OCI-LY7 (cell line): ENCODE measurements at regions not wholly inside any gene's neighbourhood (a gene's known extent, or its start where the extent isn't known, plus 50 kb on each side); places are given as distances from the start of the nearest gene placed in this dataset.

ENCODE experiments used
- BruUV-seq: library from RNA; stranded (reverse); fragments of 400-500 nt; replicated peaks from 2 replicates; lab custom pipeline; 2021; lab: Mats Ljungman, UMichigan
- CTCF ChIA-PET: fragments of 300-600 bp; sonication (Branson Sonifier 250); formaldehyde crosslinking; loops from one replicate; lab custom pipeline; 2022; ENCODE audit warnings: antibody characterized with exemption; ENCODE audit not compliant: unreplicated experiment; lab: Charles Lee
- POLR2A ChIA-PET: fragments of 300-600 bp; sonication (Branson Sonifier 250); formaldehyde crosslinking; loops from one replicate; lab custom pipeline; 2022; ENCODE audit warnings: antibody characterized with exemption; lab: Charles Lee
- DNase-seq: peaks from one replicate; pipeline ENCODE4 v3.0.0-alpha.2; 2015; ENCODE audit warnings: low spot score
- H2AFZ ChIP-seq: fragments of 200-600 bp; sonication (generic), shearing (Covaris generic); 2 replicates; pipeline ENCODE4 v1.6.1; 2014; ENCODE audit warnings: mild to moderate bottlenecking, antibody characterized with exemption, low read length, moderate library complexity
- H3K27ac ChIP-seq: fragments of 200-600 bp; sonication (generic); 2 replicates; pipeline ENCODE4 v1.5.1; 2014; ENCODE audit warnings: mixed run types, low read depth, mild to moderate bottlenecking, moderate library complexity, low read length, inconsistent platforms; ENCODE audit not compliant: poor library complexity, severe bottlenecking
- H3K36me3 ChIP-seq: fragments of 200-600 bp; sonication (generic); 2 replicates; pipeline ENCODE4 v1.6.1; 2014; ENCODE audit warnings: mild to moderate bottlenecking, antibody characterized with exemption, low read length, moderate library complexity, mixed read lengths; ENCODE audit not compliant: insufficient read depth
- H3K4me1 ChIP-seq: fragments of 200-600 bp; sonication (generic); 2 replicates; pipeline ENCODE4 v1.5.1; 2014; ENCODE audit warnings: mild to moderate bottlenecking, low read length; ENCODE audit not compliant: insufficient read depth, poor library complexity, severe bottlenecking
- H3K4me2 ChIP-seq: fragments of 200-600 bp; sonication (generic); 2 replicates; pipeline ENCODE4 v1.6.1; 2014; ENCODE audit warnings: mild to moderate bottlenecking, low read length
- H3K4me3 ChIP-seq: fragments of 200-600 bp; sonication (generic); 2 replicates; pipeline ENCODE4 v1.5.1; 2014; ENCODE audit warnings: mild to moderate bottlenecking, low read depth, low read length; ENCODE audit not compliant: poor library complexity, severe bottlenecking
- H3K79me2 ChIP-seq: fragments of 200-600 bp; sonication (generic); 2 replicates; pipeline ENCODE4 v1.6.1; 2016; ENCODE audit warnings: low read depth, mild to moderate bottlenecking, low read length, moderate library complexity, mixed read lengths; ENCODE audit not compliant: insufficient read depth
- H3K9me2 ChIP-seq: fragments of 200-600 bp; sonication (generic); 2 replicates; pipeline ENCODE4 v1.6.1; 2016; ENCODE audit warnings: mild to moderate bottlenecking, low read length, mixed read lengths; ENCODE audit not compliant: insufficient read depth
- H3K9me3 ChIP-seq: fragments of 200-600 bp; sonication (generic); 2 replicates; pipeline ENCODE4 v1.6.1; 2014; ENCODE audit warnings: mild to moderate bottlenecking, mixed run types, low read length, mixed read lengths
- H4K20me1 ChIP-seq: fragments of 200-600 bp; sonication (generic); 2 replicates; pipeline ENCODE4 v1.6.1; 2014; ENCODE audit warnings: mild to moderate bottlenecking, antibody characterized with exemption, low read length, moderate library complexity, mixed read lengths; ENCODE audit not compliant: insufficient read depth
- CTCF ChIP-seq: fragments of 200-600 bp; sonication (generic); conservative IDR thresholded peaks from 2 replicates; pipeline ENCODE4 v1.5.1; 2014; ENCODE audit warnings: mild to moderate bottlenecking, antibody characterized with exemption, low read length, moderate library complexity, mixed read lengths
- EZH2phosphoT487 ChIP-seq: fragments of 200-600 bp; sonication (generic); IDR thresholded peaks from 2 replicates; pipeline ENCODE4 v1.6.1; 2018; ENCODE audit warnings: low read depth, borderline replicate concordance, mild to moderate bottlenecking, mixed run types, antibody characterized with exemption, low read length, moderate library complexity, mixed read lengths
- intact Hi-C: fragments of 100-400 bp; cut with micrococcal nuclease; formaldehyde crosslinking; loops from one replicate; pipeline ENCODE4 v1.10.0; 2022; ENCODE audit not compliant: unreplicated experiment

GRCh38 chr17:77542011-77542410 lies 401.2 kb downstream of the SEC14L1 start:
- no TSS peak for BruUV-seq
- ChIA-PET POLR2A (interaction anchor here (0.7 kb wide), 1 partner anchor 181 kb away, joined by 3 read pairs; no protein-coding TSS in a partner anchor), CTCF (no interaction called here)
- H4K20me1 ChIP-seq: no peaks in the 10 kb centered on the region
- H3K4me2 ChIP-seq: no peak overlapping the region
- intact Hi-C loops: loop anchor here (1.0 to 10.0 kb wide), 3 partner anchors 203 to 471 kb away; no protein-coding TSS in a partner anchor
- no peaks in the 10 kb centered on the region for H3K36me3 ChIP-seq
- H3K4me1 ChIP-seq: peaks cover 10% of the 10 kb centered on the region
- DNase-seq: no peak
- no peaks in the 10 kb centered on the region for H3K9me2 ChIP-seq
- no peak overlapping the region for H2AFZ ChIP-seq
- no peak overlapping the region for H3K27ac ChIP-seq
- H3K9me3 ChIP-seq: no peaks in the 10 kb centered on the region
- TF ChIP-seq CTCF (no peak), EZH2phosphoT487 (no peak)
- no peaks in the 10 kb centered on the region for H3K79me2 ChIP-seq
- no peak overlapping the region for H3K4me3 ChIP-seq

GRCh38 chr17:77542551-77543490 lies 402.1 kb downstream of the SEC14L1 start:
- no peaks in the 10 kb centered on the region for H3K79me2 ChIP-seq
- no peaks in the 10 kb centered on the region for H3K9me2 ChIP-seq
- TF ChIP-seq EZH2phosphoT487 (no peak), CTCF (peak; percentile 98)
- no peaks in the 10 kb centered on the region for H3K9me3 ChIP-seq
- ChIA-PET POLR2A (interaction anchor here (0.5 to 0.7 kb wide), 4 partner anchors 182 to 1815 kb away, joined by 3 to 4 read pairs (median 4); no protein-coding TSS in a partner anchor), CTCF (interaction anchor here (0.6 to 0.8 kb wide), 2 partner anchors 142 to 470 kb away, joined by 3 to 4 read pairs; no protein-coding TSS in a partner anchor)
- no peak overlapping the region for H3K27ac ChIP-seq
- intact Hi-C loops: loop anchor here (1.0 to 10.0 kb wide), 3 partner anchors 202 to 470 kb away; no protein-coding TSS in a partner anchor
- H3K4me3 ChIP-seq: no peak overlapping the region
- no peaks in the 10 kb centered on the region for H4K20me1 ChIP-seq
- no peak overlapping the region for H2AFZ ChIP-seq
- no peak overlapping the region for H3K4me2 ChIP-seq
- peak; percentile 83 for DNase-seq
- H3K36me3 ChIP-seq: no peaks in the 10 kb centered on the region
- BruUV-seq: no TSS peak
- peaks cover 10% of the 10 kb centered on the region for H3K4me1 ChIP-seq
